ENCODE measurements at regions not wholly inside any gene's neighbourhood (a gene's known extent, or its start where the extent isn't known, plus 50 kb on each side); places are given as distances from the start of the nearest gene placed in this dataset.

GRCh38 chr5:117149312-117149711, 574.7 kb upstream of the SEMA6A start:
- no peak for TF ChIP-seq CTCF (IDR thresholded peaks at IDR 0.05)
- TF ChIP-seq POLR2AphosphoS5 (IDR thresholded peaks at IDR 0.05) = no peak
- no peak for TF ChIP-seq POLR2A (IDR thresholded peaks at IDR 0.05)
